ENCODE measurements at regions not wholly inside any gene's neighbourhood (a gene's known extent, or its start where the extent isn't known, plus 50 kb on each side); places are given as distances from the start of the nearest gene placed in this dataset.

GRCh38 chr11:113596658-113597057, 109.5 kb downstream of the TMPRSS5 start:
- TF ChIP-seq FOXM1 (IDR thresholded peaks at IDR 0.05; ENCODE audit: borderline replicate concordance) = no peak
- no peak for TF ChIP-seq HDGF (IDR thresholded peaks at IDR 0.05; ENCODE audit: borderline replicate concordance)
- no peak for TF ChIP-seq SUZ12 (IDR thresholded peaks at IDR 0.05)
- no peak for TF ChIP-seq ELF4 (IDR thresholded peaks at IDR 0.05)
- TF ChIP-seq FOXK2 (IDR thresholded peaks at IDR 0.05) = no peak

Measured in HEK293T (cell line).